ENCODE measurements at regions not wholly inside any gene's neighbourhood (a gene's known extent, or its start where the extent isn't known, plus 50 kb on each side); places are given as distances from the start of the nearest gene placed in this dataset.

- DNase-seq = no peak
- TF ChIP-seq CTCF (IDR thresholded peaks at IDR 0.05) (no peak), POLR2A (IDR thresholded peaks at IDR 0.05) (no peak)
- peaks cover 13 to 18% of the 10 kb centered on the region in 2 donors for H3K4me1 ChIP-seq
- H3K27ac ChIP-seq = no peak overlapping the region
- H3K27me3 ChIP-seq = no peaks in the 10 kb centered on the region
- H3K36me3 ChIP-seq = no peaks in the 10 kb centered on the region
- no peak overlapping the region for H3K4me3 ChIP-seq (replicated peaks in 1 of 3)
- 90 to 92% methylated on average over 3 of the region's 3 CpGs for WGBS, 2 donors
- intact Hi-C loops (cut with DNase I) = no loop called here
- H3K9me3 ChIP-seq = no peaks in the 10 kb centered on the region
Measured at GRCh38 chr5:123819386-123819785, 307.4 kb downstream of the CSNK1G3 start.

GRCh38 chr5:123817267-123817666, 305.3 kb downstream of the CSNK1G3 start:
- TF ChIP-seq POLR2A (IDR thresholded peaks at IDR 0.05) (no peak), CTCF (IDR thresholded peaks at IDR 0.05) (no peak)
- Histone ChIP-seq H3K27ac (no peak overlapping the region), H3K4me3 (replicated peaks in 1 of 3) (no peak overlapping the region), H3K36me3 (no peaks in the 10 kb centered on the region), H3K9me3 (no peaks in the 10 kb centered on the region), H3K4me1 (peaks cover 32 to 35% of the 10 kb centered on the region in 2 donors), H3K27me3 (no peaks in the 10 kb centered on the region)
- intact Hi-C loops (cut with DNase I) = no loop called here
- DNase-seq = no peak
- WGBS, 2 donors = 91% methylated on average over 2 of the region's 2 CpGs

GRCh38 chr5:123814801-123815470, 303.0 kb downstream of the CSNK1G3 start:
- no peak for DNase-seq
- Histone ChIP-seq H3K27ac (peak overlapping the region; percentile 77 to 88 (median 86)), H3K4me1 (peaks cover 38 to 55% of the 10 kb centered on the region in 2 donors), H3K36me3 (no peaks in the 10 kb centered on the region), H3K27me3 (no peaks in the 10 kb centered on the region), H3K4me3 (replicated peaks in 1 of 3) (no peak overlapping the region), H3K9me3 (no peaks in the 10 kb centered on the region)
- WGBS, 2 donors = 32 to 37% methylated on average over 8 of the region's 8 CpGs
- TF ChIP-seq CTCF (IDR thresholded peaks at IDR 0.05) (no peak), POLR2A (IDR thresholded peaks at IDR 0.05) (no peak)
- intact Hi-C loops (cut with DNase I) = no loop called here

DNA sequence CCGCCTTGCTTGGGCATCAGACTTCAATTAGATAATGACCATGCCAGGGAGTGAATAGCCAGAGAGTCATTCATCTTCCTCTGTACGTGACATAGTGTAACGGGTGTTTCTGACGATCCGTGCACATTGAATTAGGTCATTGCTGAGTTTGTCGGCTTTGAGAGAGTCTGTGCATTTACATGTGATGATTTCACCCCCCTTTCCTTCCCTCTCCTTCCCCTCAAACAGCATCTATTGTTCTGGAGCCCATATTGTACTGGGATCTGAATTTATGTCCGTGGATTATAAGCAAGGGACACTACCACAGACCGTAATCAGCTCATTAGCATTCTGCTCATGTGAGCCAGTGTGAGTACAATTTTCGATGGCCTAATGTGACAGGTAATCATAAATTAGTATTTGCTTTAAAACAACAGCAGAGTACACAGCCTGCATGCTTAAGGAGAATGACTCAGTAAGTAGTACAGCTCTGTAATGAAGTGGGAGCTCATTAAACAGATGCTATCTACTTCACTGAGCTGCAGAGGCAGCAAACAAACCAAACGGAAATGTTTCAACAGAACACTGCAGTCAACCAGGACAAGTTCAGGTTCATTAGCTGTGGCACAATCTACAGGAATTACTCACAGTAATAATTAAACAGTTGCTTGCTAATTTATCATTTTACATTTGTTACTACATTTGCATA, 302.1 kb downstream of the CSNK1G3 start:
- intact Hi-C loops (cut with DNase I) = no loop called here
- Histone ChIP-seq H3K27ac (peak overlapping the region; percentile 77 to 88 (median 86)), H3K9me3 (no peaks in the 10 kb centered on the region), H3K36me3 (no peaks in the 10 kb centered on the region), H3K27me3 (no peaks in the 10 kb centered on the region), H3K4me3 (replicated peaks in 1 of 3) (no peak overlapping the region), H3K4me1 (peaks cover 46 to 63% of the 10 kb centered on the region in 2 donors)
- DNase-seq = peak; percentile 23 to 32
- TF ChIP-seq CTCF (IDR thresholded peaks at IDR 0.05) (no peak), POLR2A (IDR thresholded peaks at IDR 0.05) (no peak)
- 36 to 46% methylated on average over 10 of the region's 10 CpGs for WGBS, 2 donors

- Histone ChIP-seq H3K9me3 (no peaks in the 10 kb centered on the region), H3K4me1 (peaks cover 51 to 70% of the 10 kb centered on the region in 2 donors), H3K4me3 (replicated peaks in 1 of 3) (no peak overlapping the region), H3K27ac (peak overlapping the region in 2 of 3 donors; percentile 86 to 88), H3K36me3 (no peaks in the 10 kb centered on the region), H3K27me3 (no peaks in the 10 kb centered on the region)
- WGBS, 2 donors = 41 to 49% methylated on average over 3 of the region's 3 CpGs
- no peak for TF ChIP-seq CTCF (IDR thresholded peaks at IDR 0.05)
- TF ChIP-seq POLR2A (IDR thresholded peaks at IDR 0.05) = no peak
- peak; percentile 27 to 33 for DNase-seq
- intact Hi-C loops (cut with DNase I) = no loop called here
Measured at GRCh38 chr5:123813264-123813663, 301.3 kb downstream of the CSNK1G3 start.

Measured in thyroid gland (tissue), 4 donors.